ENCODE measurements at regions not wholly inside any gene's neighbourhood (a gene's known extent, or its start where the extent isn't known, plus 50 kb on each side); places are given as distances from the start of the nearest gene placed in this dataset.

- no peak for TF ChIP-seq CTCF (IDR thresholded peaks at IDR 0.05)
- TF ChIP-seq POLR2A (IDR thresholded peaks at IDR 0.05): no peak
These were observed 580.4 kb downstream of the VGLL3 start for GRCh38 chr3:86410587-86410986.

Data from Peyer's patch (tissue), 4 donors.